H1 (cell line): ENCODE measurements at regions not wholly inside any gene's neighbourhood (a gene's known extent, or its start where the extent isn't known, plus 50 kb on each side); places are given as distances from the start of the nearest gene placed in this dataset.

Experiments used
- CTCF ChIA-PET: fragments of 300-600 bp; sonication (Branson Sonifier 250); formaldehyde crosslinking; loops from one replicate; lab custom pipeline; 2021; ENCODE audit not compliant: partially characterized antibody; lab: Charles Lee
- POLR2A ChIA-PET: fragments of 300-600 bp; sonication (Branson Sonifier 250); formaldehyde crosslinking; loops from one replicate; lab custom pipeline; 2021; ENCODE audit warnings: inconsistent platforms; ENCODE audit not compliant: partially characterized antibody; lab: Charles Lee
- DNase-seq, 2 experiments: peaks; one replicate each; pipeline versions ENCODE4 v3.0.0 to v3.0.0-alpha.2; 2010 to 2022; ENCODE audit warnings: low spot score in 2 of 2, low read depth in 1 of 2, mixed read lengths in 1 of 2
- FAIRE-seq: peaks from 2 replicates; lab custom pipeline; 2011; peaks lifted over from hg19 to GRCh38; lab: Jason Lieb, UNC
- H2AFZ ChIP-seq: 2 replicates; pipeline ENCODE4 v1.8.1; 2012; ENCODE audit warnings: low read length, inconsistent platforms
- H2AK5ac ChIP-seq: 2 replicates; pipeline ENCODE4 v1.6.1; 2013; ENCODE audit warnings: low read depth, low read length
- H2BK120ac ChIP-seq: replicated peaks from 2 replicates; pipeline ENCODE3; 2013; ENCODE audit warnings: low read depth, low read length, inconsistent platforms
- H2BK12ac ChIP-seq: 2 replicates; pipeline ENCODE4 v1.6.1; 2013; ENCODE audit warnings: low read depth, low read length
- H2BK15ac ChIP-seq: 2 replicates; pipeline ENCODE4 v1.6.1; 2013; ENCODE audit warnings: low read length
- H2BK20ac ChIP-seq: 2 replicates; pipeline ENCODE4 v1.6.1; 2013; ENCODE audit warnings: low read length
- H2BK5ac ChIP-seq: 2 replicates; pipeline ENCODE4 v1.6.1; 2013; ENCODE audit warnings: low read depth, low read length
- H3K14ac ChIP-seq: 2 replicates; pipeline ENCODE4 v1.6.1; 2013; ENCODE audit warnings: inconsistent platforms; ENCODE audit not compliant: insufficient read length
- H3K18ac ChIP-seq: 2 replicates; pipeline ENCODE4 v1.6.1; 2013; ENCODE audit warnings: low read length; ENCODE audit errors: extremely low read depth
- H3K23ac ChIP-seq: 2 replicates; pipeline ENCODE4 v1.6.1; 2013; ENCODE audit warnings: inconsistent platforms; ENCODE audit not compliant: insufficient read length
- H3K23me2 ChIP-seq: 2 replicates; pipeline ENCODE4 v1.6.1; 2013; ENCODE audit warnings: low read depth, low read length
- H3K27ac ChIP-seq: 2 replicates; pipeline ENCODE4 v1.6.1; 2011; ENCODE audit warnings: low read depth, low read length, inconsistent platforms
- H3K27me3 ChIP-seq, 4 experiments: replicated peaks in 1 of 4; 1 replicate in 1 of 4; 2 replicates in 3 of 4; pipeline versions ENCODE4 v1.6.1 to v1.8.1; 2011 to 2013; ENCODE audit warnings: low read length in 3 of 4, mild to moderate bottlenecking in 3 of 4, inconsistent platforms in 2 of 4, mixed read lengths in 2 of 4, moderate library complexity in 1 of 4; ENCODE audit not compliant: control insufficient read depth in 3 of 4, insufficient read depth in 3 of 4; ENCODE audit errors: extremely low read depth in 1 of 4
- H3K36me3 ChIP-seq, 4 experiments: 2 replicates each; pipeline versions ENCODE4 v1.6.1 to v1.8.1; 2011 to 2013; ENCODE audit warnings: mild to moderate bottlenecking in 4 of 4, low read length in 3 of 4, moderate library complexity in 2 of 4, control low read depth in 1 of 4, inconsistent platforms in 1 of 4; ENCODE audit not compliant: insufficient read depth in 4 of 4, control insufficient read depth in 2 of 4
- H3K4ac ChIP-seq: replicated peaks from 2 replicates; pipeline ENCODE3; 2013; ENCODE audit warnings: low read length, low read depth, mixed read lengths, inconsistent platforms; ENCODE audit not compliant: insufficient read length
- H3K4me1 ChIP-seq, 4 experiments: replicated peaks in 1 of 4; 1 replicate in 1 of 4; 2 replicates in 3 of 4; pipeline versions ENCODE4 v1.6.1 to v1.8.1; 2011 to 2013; ENCODE audit warnings: low read length in 3 of 4, inconsistent platforms in 2 of 4, mixed read lengths in 1 of 4; ENCODE audit not compliant: insufficient read depth in 4 of 4, control insufficient read depth in 3 of 4
- H3K4me2 ChIP-seq, 2 experiments: 2 replicates each; pipeline versions ENCODE4 v1.6.1 to v1.8.1; 2011 to 2013; ENCODE audit warnings: low read depth in 2 of 2, low read length in 2 of 2, control low read depth in 1 of 2, inconsistent platforms in 1 of 2, mild to moderate bottlenecking in 1 of 2; ENCODE audit not compliant: insufficient read depth in 1 of 2
- H3K4me3 ChIP-seq, 4 experiments: fragments of 200-600, 300-600 bp in 1 of 4; sonication (generic), shearing (Covaris generic), sonication (Bioruptor Twin) in 1 of 4; 2 replicates each; pipeline versions ENCODE4 v1.5.1 to v1.8.1; 2011 to 2016; ENCODE audit warnings: low read length in 4 of 4, low read depth in 3 of 4, control low read depth in 2 of 4, inconsistent platforms in 2 of 4, mild to moderate bottlenecking in 2 of 4, mixed read lengths in 1 of 4, moderate library complexity in 1 of 4; ENCODE audit not compliant: insufficient read depth in 2 of 4; ENCODE audit errors: extremely low read depth in 1 of 4
- H3K56ac ChIP-seq: replicated peaks from 2 replicates; pipeline ENCODE3; 2013; ENCODE audit warnings: low read depth, mild to moderate bottlenecking, mixed read lengths, low read length, inconsistent platforms; ENCODE audit not compliant: insufficient read length
- H3K79me1 ChIP-seq: 2 replicates; pipeline ENCODE4 v1.6.1; 2013; ENCODE audit warnings: low read depth, low read length, control low read depth
- H3K79me2 ChIP-seq, 2 experiments: 2 replicates each; pipeline versions ENCODE4 v1.6.1 to v1.8.1; 2012 to 2013; ENCODE audit warnings: low read length in 2 of 2, mild to moderate bottlenecking in 2 of 2, inconsistent platforms in 1 of 2; ENCODE audit not compliant: insufficient read depth in 2 of 2, control insufficient read depth in 1 of 2
- H3K9ac ChIP-seq, 4 experiments: replicated peaks in 1 of 4; 1 replicate in 1 of 4; 2 replicates in 3 of 4; pipeline versions ENCODE4 v1.6.1 to v1.8.1; 2011 to 2013; ENCODE audit warnings: low read depth in 3 of 4, low read length in 3 of 4, control low read depth in 2 of 4, mild to moderate bottlenecking in 2 of 4, moderate library complexity in 2 of 4, inconsistent platforms in 1 of 4; ENCODE audit errors: extremely low read depth in 1 of 4
- H3K9me3 ChIP-seq, 2 experiments: 2 replicates each; pipeline versions ENCODE4 v1.6.1 to v1.8.1; 2012 to 2013; ENCODE audit warnings: mild to moderate bottlenecking in 2 of 2, moderate library complexity in 2 of 2, control low read depth in 1 of 2, inconsistent platforms in 1 of 2, low read depth in 1 of 2, low read length in 1 of 2, mixed read lengths in 1 of 2; ENCODE audit not compliant: insufficient read depth in 2 of 2
- H4K20me1 ChIP-seq, 2 experiments: replicated peaks in 1 of 2; 2 replicates each; pipeline versions ENCODE3 to v1.8.1; 2011 to 2013; ENCODE audit warnings: inconsistent platforms in 2 of 2, low read length in 2 of 2, mild to moderate bottlenecking in 1 of 2; ENCODE audit not compliant: insufficient read depth in 2 of 2, control insufficient read depth in 1 of 2
- H4K5ac ChIP-seq: 2 replicates; pipeline ENCODE4 v1.6.1; 2013; ENCODE audit warnings: low read length, low read depth, mixed read lengths, inconsistent platforms; ENCODE audit not compliant: insufficient read length
- H4K8ac ChIP-seq: 2 replicates; pipeline ENCODE4 v1.8.0; 2013; ENCODE audit warnings: mild to moderate bottlenecking, moderate library complexity, low read length, inconsistent platforms; ENCODE audit not compliant: insufficient read depth; ENCODE audit errors: extremely low read depth
- H4K91ac ChIP-seq: replicated peaks from 2 replicates; pipeline ENCODE3; 2013; ENCODE audit warnings: low read length, mixed read lengths, inconsistent platforms; ENCODE audit not compliant: insufficient read length
- NANOG ChIP-seq: IDR thresholded peaks from 2 replicates; pipeline ENCODE4 v1.6.1; 2011; ENCODE audit warnings: low read length, low read depth, mild to moderate bottlenecking, inconsistent platforms; ENCODE audit not compliant: insufficient read depth, poor library complexity, severe bottlenecking
- SIRT6 ChIP-seq: IDR thresholded peaks from one replicate; pipeline ENCODE4 v1.7.1; 2012; ENCODE audit warnings: low read length, inconsistent platforms
- SRF ChIP-seq: IDR thresholded peaks from 2 replicates; pipeline ENCODE4 v1.6.1; 2011; ENCODE audit warnings: mild to moderate bottlenecking, low read depth, low read length, moderate library complexity

- CTCF ChIA-PET, result interaction anchor here (0.6 kb wide), 1 partner anchor 406 kb away, joined by 3 read pairs; no protein-coding TSS in a partner anchor
- TF ChIP-seq NANOG, result no peak
- TF ChIP-seq SIRT6, result no peak
- no peak for TF ChIP-seq SRF
Measured at GRCh38 chr7:11960621-11961020, 128.6 kb upstream of the THSD7A start.

More at GRCh38 chr7:11960621-11961020, 128.6 kb upstream of the THSD7A start:
- no peak for DNase-seq
- Histone ChIP-seq H4K20me1 (no peaks in the 10 kb centered on the region), H3K4ac (no peak overlapping the region), H3K23ac (no peak overlapping the region), H2BK12ac (no peak overlapping the region), H3K18ac (no peak overlapping the region), H2BK15ac (no peak overlapping the region), H3K79me2 (no peaks in the 10 kb centered on the region), H3K4me1 (peaks cover 0 to 4% (median 0%) of the 10 kb centered on the region in 4 experiments; a peak in 1 of 7 replicates), H3K23me2 (no peaks in the 10 kb centered on the region), H2AK5ac (no peak overlapping the region), H3K56ac (no peak overlapping the region), H3K14ac (no peak overlapping the region), H4K8ac (no peak overlapping the region), H3K9me3 (no peaks in the 10 kb centered on the region; a peak in 1 of 4 replicates), H2BK5ac (no peak overlapping the region), H4K91ac (no peak overlapping the region), H3K27me3 (no peaks in the 10 kb centered on the region), H2AFZ (no peak overlapping the region), H3K4me3 (no peak overlapping the region), H2BK20ac (no peak overlapping the region), H2BK120ac (no peak overlapping the region), H4K5ac (no peak overlapping the region), H3K27ac (no peak overlapping the region), H3K79me1 (no peaks in the 10 kb centered on the region), H3K4me2 (no peak overlapping the region), H3K36me3 (no peaks in the 10 kb centered on the region), H3K9ac (no peak overlapping the region)
- POLR2A ChIA-PET, result interaction anchor here (0.6 kb wide), 1 partner anchor 129 kb away, joined by 4 read pairs; the partner anchor contains the start of gene THSD7A
- FAIRE-seq, result no peak
